ENCODE measurements at regions not wholly inside any gene's neighbourhood (a gene's known extent, or its start where the extent isn't known, plus 50 kb on each side); places are given as distances from the start of the nearest gene placed in this dataset.
"Not testable (repeated sequence)": the region's sequence is repeated elsewhere in the genome, so short reads cannot be mapped to it uniquely, and the experiment has no call there.

DNA sequence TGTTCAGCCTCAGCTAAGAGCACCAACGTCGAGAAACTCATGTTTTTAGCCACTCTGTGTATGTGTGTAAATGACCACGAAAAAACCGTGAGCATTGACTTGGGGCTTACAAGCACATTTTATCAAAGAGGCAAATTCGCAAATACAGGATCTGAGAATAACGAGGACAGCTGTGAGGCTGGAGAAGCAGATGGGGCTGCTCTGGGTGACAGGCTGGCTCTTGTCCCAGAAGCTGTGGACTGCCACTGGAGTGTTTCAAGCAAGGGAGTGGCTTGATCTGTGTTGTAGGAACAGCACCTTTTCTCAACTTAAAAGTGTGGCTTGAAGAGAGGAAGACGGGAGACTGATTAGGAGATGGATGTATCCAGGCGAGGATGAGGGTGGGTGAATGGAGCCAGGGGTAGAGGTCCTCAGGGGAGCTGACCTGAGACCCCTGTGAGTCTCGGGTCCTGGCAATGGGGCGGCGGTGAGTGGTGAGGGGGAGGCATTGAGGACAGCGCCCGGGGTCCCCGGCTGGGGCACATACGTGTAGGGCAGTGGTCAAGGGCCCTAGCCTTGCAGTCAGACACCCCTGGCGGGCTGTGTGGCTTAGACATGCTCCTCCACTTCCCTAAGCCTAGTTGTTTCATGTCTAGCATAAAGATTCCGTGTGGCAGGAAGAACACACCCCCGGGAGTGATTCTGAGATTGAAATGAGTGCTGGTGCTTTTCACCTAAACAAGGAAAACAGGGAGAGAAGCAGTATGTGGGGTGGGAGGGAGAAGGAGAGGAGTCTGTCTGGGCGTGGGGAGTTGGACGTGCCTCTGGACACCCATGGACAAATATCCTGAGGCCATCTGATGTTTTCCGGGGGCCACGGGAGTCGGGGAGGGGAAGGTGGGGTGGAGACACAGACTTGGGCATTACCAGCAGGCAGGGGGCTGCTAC lies 76.3 kb downstream of the FAM50B start:
- TF ChIP-seq, protein P1, sequence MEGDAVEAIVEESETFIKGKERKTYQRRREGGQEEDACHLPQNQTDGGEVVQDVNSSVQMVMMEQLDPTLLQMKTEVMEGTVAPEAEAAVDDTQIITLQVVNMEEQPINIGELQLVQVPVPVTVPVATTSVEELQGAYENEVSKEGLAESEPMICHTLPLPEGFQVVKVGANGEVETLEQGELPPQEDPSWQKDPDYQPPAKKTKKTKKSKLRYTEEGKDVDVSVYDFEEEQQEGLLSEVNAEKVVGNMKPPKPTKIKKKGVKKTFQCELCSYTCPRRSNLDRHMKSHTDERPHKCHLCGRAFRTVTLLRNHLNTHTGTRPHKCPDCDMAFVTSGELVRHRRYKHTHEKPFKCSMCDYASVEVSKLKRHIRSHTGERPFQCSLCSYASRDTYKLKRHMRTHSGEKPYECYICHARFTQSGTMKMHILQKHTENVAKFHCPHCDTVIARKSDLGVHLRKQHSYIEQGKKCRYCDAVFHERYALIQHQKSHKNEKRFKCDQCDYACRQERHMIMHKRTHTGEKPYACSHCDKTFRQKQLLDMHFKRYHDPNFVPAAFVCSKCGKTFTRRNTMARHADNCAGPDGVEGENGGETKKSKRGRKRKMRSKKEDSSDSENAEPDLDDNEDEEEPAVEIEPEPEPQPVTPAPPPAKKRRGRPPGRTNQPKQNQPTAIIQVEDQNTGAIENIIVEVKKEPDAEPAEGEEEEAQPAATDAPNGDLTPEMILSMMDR (conservative IDR thresholded peaks at IDR 0.05), result not testable (repeated sequence)
- not testable (repeated sequence) for TF ChIP-seq ZFX (IDR thresholded peaks at IDR 0.05)

All from C4-2B (cell line).